ENCODE measurements at regions not wholly inside any gene's neighbourhood (a gene's known extent, or its start where the extent isn't known, plus 50 kb on each side); places are given as distances from the start of the nearest gene placed in this dataset.
"Not testable (repeated sequence)": the region's sequence is repeated elsewhere in the genome, so short reads cannot be mapped to it uniquely, and the experiment has no call there.

GRCh38 chr10:10047426-10047825 lies 970.2 kb upstream of the CELF2 start:
- no peak for DNase-seq
- Mint-ChIP-seq H3K4me3 (no peak overlapping the region), H3K4me1 (no peaks in the 10 kb centered on the region), H3K9me3 (no peaks in the 10 kb centered on the region), H3K27me3 (no peaks in the 10 kb centered on the region), H3K36me3 (no peaks in the 10 kb centered on the region), H3K27ac (no peak overlapping the region)
- POLR2A ChIA-PET: no interaction called here
- no peak for ATAC-seq (ENCODE audit: low read depth)

GRCh38 chr10:10053051-10053450 lies 964.6 kb upstream of the CELF2 start:
- DNase-seq (no peak), ATAC-seq (ENCODE audit: low read depth) (no peak)
- Mint-ChIP-seq H3K36me3 (no peaks in the 10 kb centered on the region), H3K9me3 (no peaks in the 10 kb centered on the region), H3K27me3 (no peaks in the 10 kb centered on the region), H3K27ac (no peak overlapping the region), H3K4me3 (no peak overlapping the region), H3K4me1 (no peaks in the 10 kb centered on the region)
- POLR2A ChIA-PET: no interaction called here

- Mint-ChIP-seq H3K4me3 (no peak overlapping the region), H3K36me3 (no peaks in the 10 kb centered on the region), H3K27ac (no peak overlapping the region), H3K27me3 (no peaks in the 10 kb centered on the region), H3K4me1 (no peaks in the 10 kb centered on the region), H3K9me3 (no peaks in the 10 kb centered on the region)
- no peak for ATAC-seq (ENCODE audit: low read depth)
- no peak for DNase-seq
- POLR2A ChIA-PET: no interaction called here
These were observed 963.2 kb upstream of the CELF2 start for GRCh38 chr10:10054466-10054865.

- POLR2A ChIA-PET: no interaction called here
- no peaks in the 10 kb centered on the region for H3K9me3 Mint-ChIP-seq
- H3K4me1 Mint-ChIP-seq: no peaks in the 10 kb centered on the region
- H3K27ac Mint-ChIP-seq: no peak overlapping the region
- no peak overlapping the region for H3K4me3 Mint-ChIP-seq
- no peaks in the 10 kb centered on the region for H3K27me3 Mint-ChIP-seq
- no peak for ATAC-seq (ENCODE audit: low read depth)
- DNase-seq: no peak
- no peaks in the 10 kb centered on the region for H3K36me3 Mint-ChIP-seq
These were observed 961.8 kb upstream of the CELF2 start for GRCh38 chr10:10055656-10056442.

- ATAC-seq (ENCODE audit: low read depth) (no peak), DNase-seq (no peak)
- no peaks in the 10 kb centered on the region for H3K36me3 Mint-ChIP-seq
- H3K9me3 Mint-ChIP-seq: no peaks in the 10 kb centered on the region
- no peak overlapping the region for H3K4me3 Mint-ChIP-seq
- no peak overlapping the region for H3K27ac Mint-ChIP-seq
- H3K27me3 Mint-ChIP-seq: no peaks in the 10 kb centered on the region
- POLR2A ChIA-PET: no interaction called here
- no peaks in the 10 kb centered on the region for H3K4me1 Mint-ChIP-seq
These were observed 960.7 kb upstream of the CELF2 start for GRCh38 chr10:10056961-10057360.

- H3K9me3 Mint-ChIP-seq: peaks cover 2% of the 10 kb centered on the region
- no peaks in the 10 kb centered on the region for H3K27me3 Mint-ChIP-seq
- H3K4me3 Mint-ChIP-seq: no peak overlapping the region
- DNase-seq (no peak), ATAC-seq (ENCODE audit: low read depth) (no peak)
- H3K36me3 Mint-ChIP-seq: no peaks in the 10 kb centered on the region
- POLR2A ChIA-PET: no interaction called here
- H3K27ac Mint-ChIP-seq: no peak overlapping the region
- H3K4me1 Mint-ChIP-seq: no peaks in the 10 kb centered on the region
These were observed 950.0 kb upstream of the CELF2 start for GRCh38 chr10:10067644-10068043.

GRCh38 chr10:10074847-10075246 lies 942.8 kb upstream of the CELF2 start:
- H3K36me3 Mint-ChIP-seq; ATAC-seq (ENCODE audit: low read depth); H3K27me3 Mint-ChIP-seq; H3K4me1 Mint-ChIP-seq; H3K27ac Mint-ChIP-seq; H3K4me3 Mint-ChIP-seq; DNase-seq; POLR2A ChIA-PET; H3K9me3 Mint-ChIP-seq: not testable (repeated sequence)

GRCh38 chr10:10078446-10078845 lies 939.2 kb upstream of the CELF2 start:
- Mint-ChIP-seq H3K27me3 (no peaks in the 10 kb centered on the region), H3K4me3 (no peak overlapping the region), H3K27ac (no peak overlapping the region), H3K36me3 (no peaks in the 10 kb centered on the region), H3K9me3 (peaks cover 4% of the 10 kb centered on the region), H3K4me1 (no peaks in the 10 kb centered on the region)
- POLR2A ChIA-PET: no interaction called here
- ATAC-seq (ENCODE audit: low read depth) (no peak), DNase-seq (no peak)

- POLR2A ChIA-PET: no interaction called here
- DNase-seq (no peak), ATAC-seq (ENCODE audit: low read depth) (no peak)
- Mint-ChIP-seq H3K36me3 (no peaks in the 10 kb centered on the region), H3K4me1 (no peaks in the 10 kb centered on the region), H3K4me3 (no peak overlapping the region), H3K9me3 (no peaks in the 10 kb centered on the region), H3K27me3 (no peaks in the 10 kb centered on the region), H3K27ac (no peak overlapping the region)
These were observed 925.1 kb upstream of the CELF2 start for GRCh38 chr10:10092581-10092980.

GRCh38 chr10:10093021-10093420 lies 924.7 kb upstream of the CELF2 start:
- Mint-ChIP-seq H3K27ac (no peak overlapping the region), H3K4me1 (no peaks in the 10 kb centered on the region), H3K36me3 (no peaks in the 10 kb centered on the region), H3K4me3 (no peak overlapping the region), H3K9me3 (no peaks in the 10 kb centered on the region), H3K27me3 (no peaks in the 10 kb centered on the region)
- ATAC-seq (ENCODE audit: low read depth) (no peak), DNase-seq (no peak)
- POLR2A ChIA-PET: no interaction called here

- POLR2A ChIA-PET: no interaction called here
- ATAC-seq (ENCODE audit: low read depth) (no peak), DNase-seq (no peak)
- H3K9me3 Mint-ChIP-seq: no peaks in the 10 kb centered on the region
- H3K4me3 Mint-ChIP-seq: no peak overlapping the region
- H3K4me1 Mint-ChIP-seq: no peaks in the 10 kb centered on the region
- no peaks in the 10 kb centered on the region for H3K36me3 Mint-ChIP-seq
- H3K27ac Mint-ChIP-seq: no peak overlapping the region
- no peaks in the 10 kb centered on the region for H3K27me3 Mint-ChIP-seq
These were observed 923.0 kb upstream of the CELF2 start for GRCh38 chr10:10094691-10095090.

- H3K4me3 Mint-ChIP-seq: no peak overlapping the region
- H3K27me3 Mint-ChIP-seq: no peaks in the 10 kb centered on the region
- no peak overlapping the region for H3K27ac Mint-ChIP-seq
- no peak for ATAC-seq (ENCODE audit: low read depth)
- POLR2A ChIA-PET: no interaction called here
- H3K36me3 Mint-ChIP-seq: no peaks in the 10 kb centered on the region
- H3K4me1 Mint-ChIP-seq: no peaks in the 10 kb centered on the region
- DNase-seq: no peak
- H3K9me3 Mint-ChIP-seq: no peaks in the 10 kb centered on the region
These were observed 921.4 kb upstream of the CELF2 start for GRCh38 chr10:10096296-10096695.

GRCh38 chr10:10096898-10097297 lies 920.8 kb upstream of the CELF2 start:
- Mint-ChIP-seq H3K36me3 (no peaks in the 10 kb centered on the region), H3K27ac (no peak overlapping the region), H3K4me3 (no peak overlapping the region), H3K9me3 (no peaks in the 10 kb centered on the region), H3K4me1 (no peaks in the 10 kb centered on the region), H3K27me3 (no peaks in the 10 kb centered on the region)
- POLR2A ChIA-PET: no interaction called here
- no peak for DNase-seq
- ATAC-seq (ENCODE audit: low read depth): no peak

GRCh38 chr10:10101106-10101505 lies 916.6 kb upstream of the CELF2 start:
- DNase-seq (no peak), ATAC-seq (ENCODE audit: low read depth) (no peak)
- no peaks in the 10 kb centered on the region for H3K36me3 Mint-ChIP-seq
- H3K27me3 Mint-ChIP-seq: no peaks in the 10 kb centered on the region
- H3K9me3 Mint-ChIP-seq: no peaks in the 10 kb centered on the region
- no peaks in the 10 kb centered on the region for H3K4me1 Mint-ChIP-seq
- H3K27ac Mint-ChIP-seq: no peak overlapping the region
- POLR2A ChIA-PET: no interaction called here
- no peak overlapping the region for H3K4me3 Mint-ChIP-seq

All from activated naive CD8-positive, alpha-beta T cell treated with anti-CD3 and anti-CD28 coated beads, Interleukin-2, amount 10 ng/mL, durations not matched to agents 7 days and 5 days (primary cell).